ENCODE measurements at regions not wholly inside any gene's neighbourhood (a gene's known extent, or its start where the extent isn't known, plus 50 kb on each side); places are given as distances from the start of the nearest gene placed in this dataset.
A peak's percentile ranks its signal among the peaks of the same experiment; 100 is the strongest.

GRCh38 chr15:27695726-27696125, 403.4 kb downstream of the OCA2 start:
- Histone ChIP-seq H3K27me3 (no peaks in the 10 kb centered on the region), H3K36me3 (no peaks in the 10 kb centered on the region), H3K27ac (no peak overlapping the region), H3K4me3 (no peak overlapping the region), H3K4me1 (no peaks in the 10 kb centered on the region), H3K9me3 (no peaks in the 10 kb centered on the region)
- DNase-seq (ENCODE audit: extremely low spot score in 2 of 2), result no peak
- intact Hi-C loops (cut with DNase I), result no loop called here
- TF ChIP-seq POLR2AphosphoS5 (IDR thresholded peaks at IDR 0.05; ENCODE audit: insufficient read depth in 1 of 2, low read depth in 1 of 2) (no peak), CTCF (IDR thresholded peaks at IDR 0.05) (no peak), POLR2A (IDR thresholded peaks at IDR 0.05) (no peak)

DNA sequence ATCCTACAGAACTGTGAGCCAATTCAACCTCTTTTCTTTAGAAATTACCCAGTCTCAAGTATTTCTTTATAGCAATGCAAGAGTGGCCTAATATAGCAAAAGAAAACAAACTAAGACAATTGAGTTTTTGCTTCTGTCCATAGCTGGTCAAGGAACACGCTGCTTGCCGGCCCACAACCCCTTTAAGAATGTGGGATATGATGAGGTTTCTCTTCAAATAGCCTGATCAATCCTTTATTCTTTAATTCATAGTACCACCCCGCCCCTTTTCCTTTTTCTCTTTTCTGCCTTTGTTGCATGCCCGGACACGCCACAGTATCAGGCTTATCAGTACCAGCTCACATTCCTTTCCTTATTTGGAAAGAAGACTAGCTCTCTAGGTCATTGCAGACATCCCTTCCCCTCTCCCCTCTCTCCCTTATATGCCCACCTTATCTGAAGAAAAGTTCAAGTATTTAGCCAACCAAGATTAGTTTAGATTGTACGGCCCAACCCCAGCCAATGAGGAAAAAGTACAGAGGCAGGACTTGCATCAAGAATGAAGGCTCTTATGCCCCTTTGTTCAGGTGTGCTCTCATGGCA, 404.5 kb downstream of the OCA2 start:
- intact Hi-C loops (cut with DNase I), result no loop called here
- no peaks in the 10 kb centered on the region for H3K9me3 ChIP-seq
- no peak for DNase-seq (ENCODE audit: extremely low spot score in 2 of 2)
- H3K27ac ChIP-seq, result no peak overlapping the region
- no peaks in the 10 kb centered on the region for H3K36me3 ChIP-seq
- TF ChIP-seq POLR2A (IDR thresholded peaks at IDR 0.05) (no peak), POLR2AphosphoS5 (IDR thresholded peaks at IDR 0.05; ENCODE audit: insufficient read depth in 1 of 2, low read depth in 1 of 2) (no peak), CTCF (IDR thresholded peaks at IDR 0.05) (no peak)
- H3K4me3 ChIP-seq, result no peak overlapping the region
- H3K27me3 ChIP-seq, result no peaks in the 10 kb centered on the region
- no peaks in the 10 kb centered on the region for H3K4me1 ChIP-seq

- no peak for TF ChIP-seq POLR2AphosphoS5 (IDR thresholded peaks at IDR 0.05; ENCODE audit: insufficient read depth in 1 of 2, low read depth in 1 of 2)
- no peak for TF ChIP-seq POLR2A (IDR thresholded peaks at IDR 0.05)
- TF ChIP-seq CTCF (IDR thresholded peaks at IDR 0.05), result no peak
- no peaks in the 10 kb centered on the region for H3K9me3 ChIP-seq
- no peaks in the 10 kb centered on the region for H3K36me3 ChIP-seq
- H3K27ac ChIP-seq, result no peak overlapping the region
- intact Hi-C loops (cut with DNase I), result no loop called here
- no peaks in the 10 kb centered on the region for H3K4me1 ChIP-seq
- no peak overlapping the region for H3K4me3 ChIP-seq
- no peaks in the 10 kb centered on the region for H3K27me3 ChIP-seq
- no peak for DNase-seq (ENCODE audit: extremely low spot score in 2 of 2)
These were observed 405.8 kb downstream of the OCA2 start for GRCh38 chr15:27693280-27693679.

- H3K4me1 ChIP-seq, result no peaks in the 10 kb centered on the region
- no peak overlapping the region for H3K27ac ChIP-seq
- no peaks in the 10 kb centered on the region for H3K36me3 ChIP-seq
- H3K27me3 ChIP-seq, result no peaks in the 10 kb centered on the region
- no peaks in the 10 kb centered on the region for H3K9me3 ChIP-seq
- intact Hi-C loops (cut with DNase I), result no loop called here
- no peak for TF ChIP-seq POLR2AphosphoS5 (IDR thresholded peaks at IDR 0.05; ENCODE audit: insufficient read depth in 1 of 2, low read depth in 1 of 2)
- no peak for TF ChIP-seq CTCF (IDR thresholded peaks at IDR 0.05)
- no peak for TF ChIP-seq POLR2A (IDR thresholded peaks at IDR 0.05)
- DNase-seq (ENCODE audit: extremely low spot score in 2 of 2), result peak in 1 of 2 donors; percentile 19
- H3K4me3 ChIP-seq, result no peak overlapping the region
These were observed 406.7 kb downstream of the OCA2 start for GRCh38 chr15:27692438-27692837.

GRCh38 chr15:27690290-27690689, 408.8 kb downstream of the OCA2 start:
- H3K36me3 ChIP-seq, result no peaks in the 10 kb centered on the region
- DNase-seq (ENCODE audit: extremely low spot score in 2 of 2), result no peak
- no peak overlapping the region for H3K27ac ChIP-seq
- no peak overlapping the region for H3K4me3 ChIP-seq
- intact Hi-C loops (cut with DNase I), result no loop called here
- no peaks in the 10 kb centered on the region for H3K27me3 ChIP-seq
- TF ChIP-seq POLR2AphosphoS5 (IDR thresholded peaks at IDR 0.05; ENCODE audit: insufficient read depth in 1 of 2, low read depth in 1 of 2) (no peak), POLR2A (IDR thresholded peaks at IDR 0.05) (no peak), CTCF (IDR thresholded peaks at IDR 0.05) (no peak)
- no peaks in the 10 kb centered on the region for H3K4me1 ChIP-seq
- no peaks in the 10 kb centered on the region for H3K9me3 ChIP-seq

Data from vagina (tissue), 2 donors.